HepG2 (cell line): ENCODE measurements at regions not wholly inside any gene's neighbourhood (a gene's known extent, or its start where the extent isn't known, plus 50 kb on each side); places are given as distances from the start of the nearest gene placed in this dataset.
"Not testable (repeated sequence)": the region's sequence is repeated elsewhere in the genome, so short reads cannot be mapped to it uniquely, and the experiment has no call there.

Experiments
- ATAC-seq: fragments of 200-7000 bp; cut with Tn5 transposase; 3 replicates; pipeline ENCODE4 v1.9.1; 2020; ENCODE audit warnings: mild to moderate bottlenecking, moderate library complexity
- BruUV-seq: library from RNA; stranded (reverse); fragments of 400-500 nt; replicated peaks from 2 replicates; lab custom pipeline; 2021; lab: Mats Ljungman, UMichigan
- CTCF ChIA-PET: fragments of 300-600 bp; formaldehyde crosslinking; extraction: SDS; loops from one replicate; lab custom pipeline; 2021; ENCODE audit warnings: low total read pairs, inconsistent platforms, low intra/inter-chr PET ratio; lab: Yijun Ruan, JAX
- POLR2A ChIA-PET: fragments of 350-600 bp; sonication (Branson Sonifier 250); formaldehyde crosslinking; loops from one replicate; lab custom pipeline; 2020; ENCODE audit warnings: antibody characterized with exemption, inconsistent platforms; lab: Yijun Ruan, JAX
- DNase-seq: peaks from one replicate; pipeline ENCODE4 v3.0.0-alpha.2; 2015; ENCODE audit warnings: low spot score
- FAIRE-seq: peaks from 3 replicates; lab custom pipeline; 2011; peaks lifted over from hg19 to GRCh38; lab: Jason Lieb, UNC
- H2AFZ ChIP-seq: one replicate; pipeline ENCODE4 v1.6.1; 2011; ENCODE audit warnings: low read length, inconsistent platforms
- H3K27ac ChIP-seq: fragments of 300-600 bp; 3 replicates; pipeline ENCODE4 v1.8.0; 2011; ENCODE audit warnings: mixed run types, mild to moderate bottlenecking, mixed read lengths, low read length, inconsistent platforms; ENCODE audit not compliant: insufficient read depth; ENCODE audit errors: extremely low read length
- H3K27me3 ChIP-seq, 2 experiments: fragments of 200-600 bp in 1 of 2; 2 replicates in 1 of 2; 3 replicates in 1 of 2; pipeline versions ENCODE4 v1.6.0 to v1.8.0; 2011; ENCODE audit warnings: low read length in 2 of 2, mild to moderate bottlenecking in 2 of 2, moderate library complexity in 2 of 2, inconsistent platforms in 1 of 2; ENCODE audit not compliant: insufficient read depth in 2 of 2, control insufficient read depth in 1 of 2
- H3K36me3 ChIP-seq, 2 experiments: fragments of 200-600 bp in 1 of 2; replicated peaks in 1 of 2; 2 replicates in 1 of 2; 3 replicates in 1 of 2; pipeline versions ENCODE4 v1.5.1 to v1.8.0; 2011; ENCODE audit warnings: low read length in 2 of 2, inconsistent platforms in 1 of 2; ENCODE audit not compliant: insufficient read depth in 2 of 2, control insufficient read depth in 1 of 2
- H3K4me1 ChIP-seq: 2 replicates; pipeline ENCODE4 v1.5.1; 2012; ENCODE audit warnings: low read length, inconsistent platforms; ENCODE audit not compliant: insufficient read depth
- H3K4me2 ChIP-seq: 2 replicates; pipeline ENCODE4 v1.6.0; 2011; ENCODE audit warnings: low read depth, low read length, inconsistent platforms
- H3K4me3 ChIP-seq, 3 experiments: fragments of 200-600 bp in 1 of 3; sonication (generic), shearing (Covaris generic) in 1 of 3; replicated peaks in 1 of 3; 2 replicates each; pipeline ENCODE4 v1.5.1; 2011 to 2016; ENCODE audit warnings: low read length in 3 of 3, inconsistent platforms in 2 of 3, low read depth in 2 of 3, mild to moderate bottlenecking in 2 of 3, control low read depth in 1 of 3, mixed read lengths in 1 of 3; ENCODE audit not compliant: insufficient read depth in 1 of 3
- H3K79me2 ChIP-seq: one replicate; pipeline ENCODE4 v1.6.1; 2011; ENCODE audit warnings: low read length, inconsistent platforms; ENCODE audit not compliant: insufficient read depth
- H3K9ac ChIP-seq: 2 replicates; pipeline ENCODE4 v1.6.0; 2011; ENCODE audit warnings: mild to moderate bottlenecking, low read depth, low read length, inconsistent platforms; ENCODE audit not compliant: insufficient read depth
- H3K9me3 ChIP-seq: 2 replicates; pipeline ENCODE4 v1.5.1; 2012; ENCODE audit warnings: mild to moderate bottlenecking, low read length
- H4K20me1 ChIP-seq: 2 replicates; pipeline ENCODE4 v1.6.0; 2011; ENCODE audit warnings: inconsistent platforms, mild to moderate bottlenecking, low read length, moderate library complexity; ENCODE audit not compliant: insufficient read depth
- DNMT1 ChIP-seq: sonication (generic); formaldehyde crosslinking; IDR thresholded peaks from 2 replicates; pipeline ENCODE4 v1.5.1; 2020; ENCODE audit warnings: mild to moderate bottlenecking, missing genetic modification reagents
- MED8 ChIP-seq: sonication (generic); formaldehyde crosslinking; IDR thresholded peaks from 2 replicates; pipeline ENCODE4 v1.8.1; 2023; ENCODE audit warnings: mild to moderate bottlenecking, missing genetic modification reagents; ENCODE audit not compliant: insufficient replicate concordance
- MXI1 ChIP-seq: IDR thresholded peaks from 3 replicates; pipeline ENCODE4 v1.6.1; 2012; ENCODE audit warnings: low read depth, low read length, inconsistent platforms, borderline replicate concordance
- NFE2L2 ChIP-seq: fragments of 150-350 bp; IDR thresholded peaks from 2 replicates; pipeline ENCODE4 v1.6.1; 2014; ENCODE audit warnings: low read length
- SMARCE1 ChIP-seq: fragments of 450-650 bp; IDR thresholded peaks from 2 replicates; pipeline ENCODE4 v1.6.1; 2017; ENCODE audit warnings: borderline replicate concordance
- TERF1 ChIP-seq: sonication (generic); formaldehyde crosslinking; IDR thresholded peaks from 2 replicates; pipeline ENCODE4 v1.8.0; 2022; ENCODE audit warnings: mild to moderate bottlenecking, missing genetic modification reagents, moderate library complexity
- TRAFD1 ChIP-seq: sonication (generic); formaldehyde crosslinking; IDR thresholded peaks from 2 replicates; pipeline ENCODE4 v1.5.1; 2020; ENCODE audit warnings: missing genetic modification reagents, mild to moderate bottlenecking, borderline replicate concordance
- ZKSCAN5 ChIP-seq: sonication (generic); formaldehyde crosslinking; IDR thresholded peaks from 2 replicates; pipeline ENCODE4 v1.5.1; 2020; ENCODE audit warnings: mild to moderate bottlenecking, missing genetic modification reagents
- ZNF160 ChIP-seq: sonication (generic); formaldehyde crosslinking; IDR thresholded peaks from 2 replicates; pipeline ENCODE4 v1.8.0; 2022; ENCODE audit warnings: mild to moderate bottlenecking, inconsistent platforms, missing genetic modification reagents
- ZNF274 ChIP-seq: sonication (generic); formaldehyde crosslinking; IDR thresholded peaks from 2 replicates; pipeline ENCODE4 v1.5.1; 2020; ENCODE audit warnings: mild to moderate bottlenecking, missing genetic modification reagents
- ZNF333 ChIP-seq: sonication (generic); formaldehyde crosslinking; IDR thresholded peaks from 2 replicates; pipeline ENCODE4 v1.4.0; 2020; ENCODE audit warnings: mild to moderate bottlenecking, missing genetic modification reagents, borderline replicate concordance
- ZNF691 ChIP-seq: sonication (generic); formaldehyde crosslinking; IDR thresholded peaks from 2 replicates; pipeline ENCODE4 v1.4.0; 2020; ENCODE audit warnings: missing genetic modification reagents, low read depth, mild to moderate bottlenecking, borderline replicate concordance
- WGBS: methylation state at CpG from one replicate; pipeline ENCODE4 v1.1.6; 2017; ENCODE audit warnings: low lambda C conversion rate; 5-methylcytosine and 5-hydroxymethylcytosine counted together
- in situ Hi-C: cut with HindIII; loops from 2 replicates; pipeline ENCODE4 v1.10.0; 2017; ENCODE audit warnings: low pct_unique_long_range_greater_than_20kb; ENCODE audit not compliant: extremely low pct_ligation_motif_present
- intact Hi-C: fragments of 100-400 bp; cut with micrococcal nuclease; formaldehyde crosslinking; loops from one replicate; pipeline ENCODE4 v1.10.0; 2022; ENCODE audit not compliant: unreplicated experiment

GRCh38 chr16:72455743-72456659, 284.0 kb upstream of the PMFBP1 start (continued):
- TF ChIP-seq MED8 (CRISPR knock-in tag) (peak; percentile 50), MXI1 (peak; percentile 58), ZNF274 (peak; percentile 51; the same call in 1 of the 2 replicates), ZNF333 (CRISPR knock-in tag) (no peak), SMARCE1 (0 out of 2 replicates have a peak, but pooled peaks have one; percentile 29)

- H2AFZ ChIP-seq, H3K9ac ChIP-seq, BruUV-seq, H3K27me3 ChIP-seq, H3K36me3 ChIP-seq, H3K79me2 ChIP-seq, in situ Hi-C loops, FAIRE-seq, H3K27ac ChIP-seq, DNase-seq, H4K20me1 ChIP-seq, H3K4me3 ChIP-seq, POLR2A ChIA-PET, H3K4me2 ChIP-seq, CTCF ChIA-PET, intact Hi-C loops, ATAC-seq: not testable (repeated sequence)
- 90% methylated on average over 9 of the region's 9 CpGs for WGBS
- peak; percentile 94 for TF ChIP-seq ZNF160 (CRISPR knock-in tag)
- Histone ChIP-seq H3K4me1 (peaks cover 27% of the 10 kb centered on the region), H3K9me3 (peaks cover 18% of the 10 kb centered on the region)
Observed at GRCh38 chr16:72453856-72454255, 281.9 kb upstream of the PMFBP1 start.

- intact Hi-C loops (no loop called here), in situ Hi-C loops (no loop called here)
- FAIRE-seq = no peak
- Histone ChIP-seq H3K4me3 (no peak overlapping the region), H2AFZ (no peak overlapping the region), H3K9ac (no peak overlapping the region), H3K36me3 (no peaks in the 10 kb centered on the region), H3K4me1 (peaks cover 31% of the 10 kb centered on the region), H3K79me2 (no peaks in the 10 kb centered on the region), H3K4me2 (no peak overlapping the region), H3K27ac (no peak overlapping the region), H4K20me1 (no peaks in the 10 kb centered on the region), H3K9me3 (peaks cover 7% of the 10 kb centered on the region), H3K27me3 (no peaks in the 10 kb centered on the region)
- no peak for ATAC-seq
- 98% methylated on average over 1 of the region's 1 CpG for WGBS
- no TSS peak for BruUV-seq
- no peak for DNase-seq
- ChIA-PET POLR2A (no interaction called here), CTCF (no interaction called here)
- TF ChIP-seq ZNF691 (CRISPR knock-in tag) (no peak), ZKSCAN5 (no peak), TRAFD1 (no peak), NFE2L2 (no peak), TERF1 (no peak), DNMT1 (CRISPR knock-in tag) (no peak)
Observed at GRCh38 chr16:72444696-72445095, 272.7 kb upstream of the PMFBP1 start.
